ENCODE measurements at regions not wholly inside any gene's neighbourhood (a gene's known extent, or its start where the extent isn't known, plus 50 kb on each side); places are given as distances from the start of the nearest gene placed in this dataset.

- TF ChIP-seq, protein P1, sequence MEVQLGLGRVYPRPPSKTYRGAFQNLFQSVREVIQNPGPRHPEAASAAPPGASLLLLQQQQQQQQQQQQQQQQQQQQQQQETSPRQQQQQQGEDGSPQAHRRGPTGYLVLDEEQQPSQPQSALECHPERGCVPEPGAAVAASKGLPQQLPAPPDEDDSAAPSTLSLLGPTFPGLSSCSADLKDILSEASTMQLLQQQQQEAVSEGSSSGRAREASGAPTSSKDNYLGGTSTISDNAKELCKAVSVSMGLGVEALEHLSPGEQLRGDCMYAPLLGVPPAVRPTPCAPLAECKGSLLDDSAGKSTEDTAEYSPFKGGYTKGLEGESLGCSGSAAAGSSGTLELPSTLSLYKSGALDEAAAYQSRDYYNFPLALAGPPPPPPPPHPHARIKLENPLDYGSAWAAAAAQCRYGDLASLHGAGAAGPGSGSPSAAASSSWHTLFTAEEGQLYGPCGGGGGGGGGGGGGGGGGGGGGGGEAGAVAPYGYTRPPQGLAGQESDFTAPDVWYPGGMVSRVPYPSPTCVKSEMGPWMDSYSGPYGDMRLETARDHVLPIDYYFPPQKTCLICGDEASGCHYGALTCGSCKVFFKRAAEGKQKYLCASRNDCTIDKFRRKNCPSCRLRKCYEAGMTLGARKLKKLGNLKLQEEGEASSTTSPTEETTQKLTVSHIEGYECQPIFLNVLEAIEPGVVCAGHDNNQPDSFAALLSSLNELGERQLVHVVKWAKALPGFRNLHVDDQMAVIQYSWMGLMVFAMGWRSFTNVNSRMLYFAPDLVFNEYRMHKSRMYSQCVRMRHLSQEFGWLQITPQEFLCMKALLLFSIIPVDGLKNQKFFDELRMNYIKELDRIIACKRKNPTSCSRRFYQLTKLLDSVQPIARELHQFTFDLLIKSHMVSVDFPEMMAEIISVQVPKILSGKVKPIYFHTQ (CRISPR knock-in tag; IDR thresholded peaks at IDR 0.05), result no peak
- TF ChIP-seq NR1H2 (CRISPR knock-in tag; IDR thresholded peaks at IDR 0.05), result no peak
These were observed 315.5 kb downstream of the TENT5A start (continued) for GRCh38 chr6:81436990-81437389.

- H3K27me3 Mint-ChIP-seq (ENCODE audit: low read depth), result no peaks in the 10 kb centered on the region
- TF ChIP-seq ELF4 (CRISPR knock-in tag; IDR thresholded peaks at IDR 0.05; ENCODE audit: low read depth), result no peak
- TF ChIP-seq ZBTB43 (CRISPR knock-in tag; IDR thresholded peaks at IDR 0.05), result no peak
- TF ChIP-seq MXD4 (CRISPR knock-in tag; IDR thresholded peaks at IDR 0.05; ENCODE audit: borderline replicate concordance), result no peak
- TF ChIP-seq ZNF219 (CRISPR knock-in tag; IDR thresholded peaks at IDR 0.05; ENCODE audit: borderline replicate concordance), result no peak
- TF ChIP-seq ESRRA (CRISPR knock-in tag; IDR thresholded peaks at IDR 0.05; ENCODE audit: borderline replicate concordance), result no peak
- TF ChIP-seq ZNF263 (CRISPR knock-in tag; IDR thresholded peaks at IDR 0.05; ENCODE audit: low read depth), result no peak
- no peak for TF ChIP-seq CBFB (CRISPR knock-in tag; IDR thresholded peaks at IDR 0.05; ENCODE audit: low read depth)
- TF ChIP-seq USF2 (CRISPR knock-in tag; IDR thresholded peaks at IDR 0.05), result no peak
- no peak for TF ChIP-seq SOX15 (CRISPR knock-in tag; IDR thresholded peaks at IDR 0.05)
- TF ChIP-seq, protein P2, sequence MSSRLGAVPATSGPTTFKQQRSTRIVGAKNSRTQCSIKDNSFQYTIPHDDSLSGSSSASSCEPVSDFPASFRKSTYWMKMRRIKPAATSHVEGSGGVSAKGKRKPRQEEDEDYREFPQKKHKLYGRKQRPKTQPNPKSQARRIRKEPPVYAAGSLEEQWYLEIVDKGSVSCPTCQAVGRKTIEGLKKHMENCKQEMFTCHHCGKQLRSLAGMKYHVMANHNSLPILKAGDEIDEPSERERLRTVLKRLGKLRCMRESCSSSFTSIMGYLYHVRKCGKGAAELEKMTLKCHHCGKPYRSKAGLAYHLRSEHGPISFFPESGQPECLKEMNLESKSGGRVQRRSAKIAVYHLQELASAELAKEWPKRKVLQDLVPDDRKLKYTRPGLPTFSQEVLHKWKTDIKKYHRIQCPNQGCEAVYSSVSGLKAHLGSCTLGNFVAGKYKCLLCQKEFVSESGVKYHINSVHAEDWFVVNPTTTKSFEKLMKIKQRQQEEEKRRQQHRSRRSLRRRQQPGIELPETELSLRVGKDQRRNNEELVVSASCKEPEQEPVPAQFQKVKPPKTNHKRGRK (CRISPR knock-in tag; IDR thresholded peaks at IDR 0.05; ENCODE audit: borderline replicate concordance), result no peak
- no peak for ATAC-seq
- H3K9me3 Mint-ChIP-seq, result 0 out of 2 replicates have a peak, but pooled peaks cover 3% of the 10 kb centered on the region
- DNase-seq (ENCODE audit: low spot score), result no peak
- H3K27ac Mint-ChIP-seq, result no peak overlapping the region
- H3K36me3 Mint-ChIP-seq, result no peaks in the 10 kb centered on the region
- ChIA-PET POLR2A (no interaction called here), CTCF (no interaction called here)
- H3K4me1 Mint-ChIP-seq, result no peaks in the 10 kb centered on the region
- H3K4me3 Mint-ChIP-seq, result no peak overlapping the region
These were observed 339.2 kb downstream of the TENT5A start for GRCh38 chr6:81413306-81413705.

DNA sequence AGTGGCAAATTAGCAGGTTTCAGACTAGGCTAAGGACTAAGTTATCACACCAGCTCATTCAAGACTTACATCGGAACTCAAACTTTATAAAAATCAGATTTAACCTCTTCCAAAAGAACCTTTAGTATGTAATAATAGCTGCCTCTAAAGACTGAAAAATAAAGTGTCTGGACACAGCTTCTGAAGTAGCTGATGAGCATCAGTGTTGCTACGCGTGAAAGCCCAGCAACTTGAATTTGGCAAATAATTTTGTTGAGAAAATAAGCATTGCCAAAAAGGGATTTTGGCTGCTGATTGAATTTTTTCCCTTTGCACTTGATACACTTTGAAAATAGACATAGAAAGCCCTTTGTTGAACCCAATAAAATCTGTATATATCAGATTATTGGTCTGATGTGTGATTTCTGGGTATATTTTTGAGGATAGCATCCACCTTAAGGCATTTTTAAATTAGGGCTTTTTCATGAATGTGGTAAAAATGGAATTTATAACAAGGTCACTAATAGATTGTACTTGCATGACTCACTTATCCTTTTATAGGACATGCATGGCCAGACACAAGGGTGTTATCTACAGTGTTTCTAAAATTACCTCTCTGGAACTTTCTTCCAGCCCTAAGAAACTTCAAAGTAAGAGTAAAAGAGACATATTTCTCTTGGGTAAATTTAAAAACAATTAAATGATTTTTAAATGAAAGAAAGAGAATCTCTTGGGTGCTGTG lies 350.4 kb downstream of the TENT5A start:
- ChIA-PET POLR2A (no interaction called here), CTCF (no interaction called here)
- Mint-ChIP-seq H3K9me3 (peaks cover 15% of the 10 kb centered on the region), H3K4me1 (no peaks in the 10 kb centered on the region), H3K4me3 (no peak overlapping the region), H3K36me3 (peaks cover 8% of the 10 kb centered on the region; the same call in 1 of the 2 replicates), H3K27ac (no peak overlapping the region), H3K27me3 (ENCODE audit: low read depth) (no peaks in the 10 kb centered on the region)
- no peak for TF ChIP-seq PREB (CRISPR knock-in tag; IDR thresholded peaks at IDR 0.05; ENCODE audit: borderline replicate concordance)
- no peak for ATAC-seq
- DNase-seq (ENCODE audit: low spot score), result no peak

All from WTC11 (cell line).